ENCODE measurements at regions not wholly inside any gene's neighbourhood (a gene's known extent, or its start where the extent isn't known, plus 50 kb on each side); places are given as distances from the start of the nearest gene placed in this dataset.
A peak's percentile ranks its signal among the peaks of the same experiment; 100 is the strongest.
"Not testable (repeated sequence)": the region's sequence is repeated elsewhere in the genome, so short reads cannot be mapped to it uniquely, and the experiment has no call there.

GRCh38 chr7:52270301-52270700, 765.1 kb upstream of the POM121L12 start:
- peak; percentile 29 to 55 for DNase-seq (ENCODE audit: low read depth in 2 of 2)

GRCh38 chr7:52269669-52270068, 765.8 kb upstream of the POM121L12 start:
- peak in 1 of 2 donors; percentile 4 for DNase-seq (ENCODE audit: low read depth in 2 of 2)

- peak in 1 of 2 donors; percentile 57 for DNase-seq (ENCODE audit: low read depth in 2 of 2)
Measured at GRCh38 chr7:52261057-52261456, 774.4 kb upstream of the POM121L12 start.

GRCh38 chr7:52260046-52260665, 775.3 kb upstream of the POM121L12 start:
- no peak for DNase-seq (ENCODE audit: low read depth in 2 of 2)

- DNase-seq (ENCODE audit: low read depth in 2 of 2) = no peak
Measured at GRCh38 chr7:52257890-52258289, 777.5 kb upstream of the POM121L12 start.

GRCh38 chr7:52254396-52255010, 780.9 kb upstream of the POM121L12 start:
- DNase-seq (ENCODE audit: low read depth in 2 of 2) = no peak

GRCh38 chr7:52253953-52254352, 781.5 kb upstream of the POM121L12 start:
- DNase-seq (ENCODE audit: low read depth in 2 of 2) = no peak

GRCh38 chr7:52249741-52250140, 785.7 kb upstream of the POM121L12 start:
- DNase-seq (ENCODE audit: low read depth in 2 of 2) = no peak

- DNase-seq (ENCODE audit: low read depth in 2 of 2) = no peak
Measured at GRCh38 chr7:52247518-52247917, 787.9 kb upstream of the POM121L12 start.

- no peak for DNase-seq (ENCODE audit: low read depth in 2 of 2)
Measured at GRCh38 chr7:52243685-52244084, 791.7 kb upstream of the POM121L12 start.

- DNase-seq (ENCODE audit: low read depth in 2 of 2) = no peak
Measured at GRCh38 chr7:52233248-52233647, 802.2 kb upstream of the POM121L12 start.

- no peak for DNase-seq (ENCODE audit: low read depth in 2 of 2)
Measured at GRCh38 chr7:52211930-52212329, 823.5 kb upstream of the POM121L12 start.

GRCh38 chr7:52209614-52210013, 825.8 kb upstream of the POM121L12 start:
- DNase-seq (ENCODE audit: low read depth in 2 of 2) = no peak

- DNase-seq (ENCODE audit: low read depth in 2 of 2) = no peak
Measured at GRCh38 chr7:52197221-52197620, 838.2 kb upstream of the POM121L12 start.

GRCh38 chr7:52195664-52196063, 839.8 kb upstream of the POM121L12 start:
- no peak for DNase-seq (ENCODE audit: low read depth in 2 of 2)

- DNase-seq (ENCODE audit: low read depth in 2 of 2) = no peak
Measured at GRCh38 chr7:52189153-52189778, 846.2 kb upstream of the POM121L12 start.

GRCh38 chr7:52184006-52184703, 851.3 kb upstream of the POM121L12 start:
- no peak for DNase-seq (ENCODE audit: low read depth in 2 of 2)

GRCh38 chr7:52179934-52180333, 855.5 kb upstream of the POM121L12 start:
- DNase-seq (ENCODE audit: low read depth in 2 of 2) = no peak

- no peak for DNase-seq (ENCODE audit: low read depth in 2 of 2)
Measured at GRCh38 chr7:52168085-52168484, 851.5 kb upstream of the COBL start.

GRCh38 chr7:52163311-52163710, 846.7 kb upstream of the COBL start:
- no peak for DNase-seq (ENCODE audit: low read depth in 2 of 2)

- no peak for DNase-seq (ENCODE audit: low read depth in 2 of 2)
Measured at GRCh38 chr7:52161483-52161882, 844.9 kb upstream of the COBL start.

GRCh38 chr7:52159421-52159820, 842.8 kb upstream of the COBL start:
- not testable (repeated sequence) for DNase-seq (ENCODE audit: low read depth in 2 of 2)
